Liver (tissue), 8 donors: ENCODE measurements at regions not wholly inside any gene's neighbourhood (a gene's known extent, or its start where the extent isn't known, plus 50 kb on each side); places are given as distances from the start of the nearest gene placed in this dataset.

Experiments
- DNase-seq: peaks from one replicate; pipeline ENCODE4 v3.0.0-alpha.2; 2017; ENCODE audit warnings: low spot score
- H3K27ac ChIP-seq, 2 donors: one replicate each; pipeline ENCODE4 v1.7.0; 2013; ENCODE audit warnings: inconsistent platforms in 2 of 2, low read length in 2 of 2, control low read depth in 1 of 2, low read depth in 1 of 2, mild to moderate bottlenecking in 1 of 2
- H3K27me3 ChIP-seq, 4 donors: one replicate each; pipeline versions ENCODE4 v1.6.1 to v1.7.0; 2013; ENCODE audit warnings: low read length in 3 of 4, inconsistent platforms in 1 of 4, mild to moderate bottlenecking in 1 of 4, moderate library complexity in 1 of 4; ENCODE audit not compliant: control insufficient read depth in 4 of 4, insufficient read depth in 4 of 4
- H3K36me3 ChIP-seq, 4 donors: one replicate each; pipeline versions ENCODE4 v1.6.1 to v1.7.0; 2013; ENCODE audit warnings: low read length in 3 of 4, mild to moderate bottlenecking in 3 of 4, low read depth in 1 of 4, moderate library complexity in 1 of 4; ENCODE audit not compliant: control insufficient read depth in 4 of 4, insufficient read depth in 3 of 4
- H3K4me1 ChIP-seq, 4 donors: one replicate each; pipeline versions ENCODE4 v1.6.1 to v1.7.0; 2013; ENCODE audit warnings: low read length in 3 of 4, mild to moderate bottlenecking in 3 of 4, moderate library complexity in 1 of 4; ENCODE audit not compliant: control insufficient read depth in 4 of 4, insufficient read depth in 4 of 4
- H3K4me3 ChIP-seq, 3 donors: one replicate each; pipeline versions ENCODE4 v1.6.1 to v1.7.0; 2013; ENCODE audit warnings: low read length in 3 of 3, control low read depth in 1 of 3, low read depth in 1 of 3, mild to moderate bottlenecking in 1 of 3
- H3K9ac ChIP-seq, 2 donors: one replicate each; pipeline ENCODE4 v1.7.0; 2013; ENCODE audit warnings: low read length in 2 of 2, mild to moderate bottlenecking in 2 of 2, moderate library complexity in 2 of 2, control low read depth in 1 of 2, low read depth in 1 of 2
- H3K9me3 ChIP-seq, 4 donors: one replicate each; pipeline versions ENCODE4 v1.6.1 to v1.7.0; 2013; ENCODE audit warnings: low read length in 3 of 4; ENCODE audit not compliant: control insufficient read depth in 4 of 4
- CTCF ChIP-seq: fragments of 150-350 bp; IDR thresholded peaks from 2 replicates; pipeline ENCODE4 v1.5.1; 2017; ENCODE audit warnings: improper control_type of control experiment, low read depth, low read length; ENCODE audit not compliant: missing input control
- EGR1 ChIP-seq, 2 donors: IDR thresholded peaks; 2 replicates each; pipeline ENCODE4 v1.6.1; 2016 to 2018; ENCODE audit warnings: antibody characterized with exemption in 2 of 2, low read depth in 2 of 2
- FOXA1 ChIP-seq: IDR thresholded peaks from 2 replicates; pipeline ENCODE4 v1.6.1; 2016; ENCODE audit warnings: antibody characterized with exemption
- FOXA2 ChIP-seq: IDR thresholded peaks from 2 replicates; pipeline ENCODE4 v1.6.1; 2016; ENCODE audit warnings: antibody characterized with exemption
- GABPA ChIP-seq, 2 donors: IDR thresholded peaks in 1 of 2; conservative IDR thresholded peaks in 1 of 2; 2 replicates each; pipeline ENCODE4 v1.6.1; 2016; ENCODE audit warnings: antibody characterized with exemption in 2 of 2, mild to moderate bottlenecking in 1 of 2, moderate library complexity in 1 of 2
- HNF4A ChIP-seq, 2 donors: conservative IDR thresholded peaks; 2 replicates each; pipeline ENCODE4 v1.6.1; 2016; ENCODE audit warnings: antibody characterized with exemption in 2 of 2, mild to moderate bottlenecking in 2 of 2
- HNF4G ChIP-seq: IDR thresholded peaks from 2 replicates; pipeline ENCODE4 v1.6.1; 2016; ENCODE audit warnings: antibody characterized with exemption
- JUND ChIP-seq, 2 donors: IDR thresholded peaks; 2 replicates each; pipeline ENCODE4 v1.6.1; 2016; ENCODE audit warnings: antibody characterized with exemption in 2 of 2
- MAX ChIP-seq: IDR thresholded peaks from 2 replicates; pipeline ENCODE4 v1.6.1; 2016; ENCODE audit warnings: antibody characterized with exemption
- NR2F2 ChIP-seq: IDR thresholded peaks from 2 replicates; pipeline ENCODE4 v1.6.1; 2016; ENCODE audit warnings: antibody characterized with exemption
- RAD21 ChIP-seq, 2 donors: IDR thresholded peaks; 2 replicates each; pipeline ENCODE4 v1.6.1; 2016; ENCODE audit warnings: antibody characterized with exemption in 2 of 2, mild to moderate bottlenecking in 2 of 2
- RXRA ChIP-seq, 2 donors: IDR thresholded peaks; 2 replicates each; pipeline ENCODE4 v1.6.1; 2017 to 2018; ENCODE audit warnings: antibody characterized with exemption in 2 of 2, mild to moderate bottlenecking in 1 of 2
- SP1 ChIP-seq: IDR thresholded peaks from 2 replicates; pipeline ENCODE4 v1.6.1; 2018; ENCODE audit warnings: antibody characterized with exemption, mild to moderate bottlenecking
- TAF1 ChIP-seq: conservative IDR thresholded peaks from 2 replicates; pipeline ENCODE4 v1.6.1; 2016; ENCODE audit warnings: antibody characterized with exemption, mild to moderate bottlenecking
- YY1 ChIP-seq: IDR thresholded peaks from 2 replicates; pipeline ENCODE4 v1.6.1; 2016; ENCODE audit warnings: antibody characterized with exemption, mild to moderate bottlenecking
- WGBS: extraction: QIAGEN DNeasy Blood & Tissue Kit; methylation state at CpG from one replicate; pipeline ENCODE4 v1.1.7; 2013; 5-methylcytosine and 5-hydroxymethylcytosine counted together
- TF ChIP-seq, protein P1 (sequence below): IDR thresholded peaks from 2 replicates; pipeline ENCODE4 v1.6.1; 2016; ENCODE audit warnings: antibody characterized with exemption
- TF ChIP-seq, protein P2 (sequence below): IDR thresholded peaks from 2 replicates; pipeline ENCODE4 v1.6.1; 2016; ENCODE audit warnings: antibody characterized with exemption
- donor health status: healthy.
- donor health status: healthy.
- donor health status: healthy.
- donor health status: healthy.
- donor health status: healthy.

GRCh38 chr18:27619906-27620305 lies 434.8 kb upstream of the CHST9 start:
- Histone ChIP-seq H3K27me3 (no peaks in the 10 kb centered on the region), H3K27ac (no peak overlapping the region), H3K4me3 (no peak overlapping the region), H3K9ac (no peak overlapping the region), H3K36me3 (no peaks in the 10 kb centered on the region), H3K4me1 (peaks cover 11 to 47% (median 42%) of the 10 kb centered on the region in 4 donors), H3K9me3 (no peaks in the 10 kb centered on the region)
- 93% methylated on average over 4 of the region's 4 CpGs for WGBS
- TF ChIP-seq RAD21 (IDR thresholded peaks at IDR 0.05) (no peak), YY1 (no peak), HNF4G (no peak), CTCF (no peak), FOXA2 (no peak), FOXA1 (no peak), GABPA (IDR thresholded peaks at IDR 0.05 in 1 of 2, conservative IDR thresholded peaks at IDR 0.05 in 1 of 2) (no peak)
- TF ChIP-seq, protein P1, sequence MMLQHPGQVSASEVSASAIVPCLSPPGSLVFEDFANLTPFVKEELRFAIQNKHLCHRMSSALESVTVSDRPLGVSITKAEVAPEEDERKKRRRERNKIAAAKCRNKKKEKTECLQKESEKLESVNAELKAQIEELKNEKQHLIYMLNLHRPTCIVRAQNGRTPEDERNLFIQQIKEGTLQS, result no peak
- no peak for DNase-seq

GRCh38 chr18:27619090-27619772 lies 434.1 kb upstream of the CHST9 start:
- Histone ChIP-seq H3K27ac (no peak overlapping the region), H3K27me3 (no peaks in the 10 kb centered on the region), H3K9me3 (no peaks in the 10 kb centered on the region), H3K4me3 (peak overlapping the region in 1 of 3 donors; percentile 20), H3K9ac (no peak overlapping the region), H3K4me1 (peaks cover 11 to 49% (median 44%) of the 10 kb centered on the region in 4 donors), H3K36me3 (no peaks in the 10 kb centered on the region)
- TF ChIP-seq, protein P1, result no peak
- TF ChIP-seq HNF4A (conservative IDR thresholded peaks at IDR 0.05), result peak; percentile 46 to 63
- TF ChIP-seq, protein P2, sequence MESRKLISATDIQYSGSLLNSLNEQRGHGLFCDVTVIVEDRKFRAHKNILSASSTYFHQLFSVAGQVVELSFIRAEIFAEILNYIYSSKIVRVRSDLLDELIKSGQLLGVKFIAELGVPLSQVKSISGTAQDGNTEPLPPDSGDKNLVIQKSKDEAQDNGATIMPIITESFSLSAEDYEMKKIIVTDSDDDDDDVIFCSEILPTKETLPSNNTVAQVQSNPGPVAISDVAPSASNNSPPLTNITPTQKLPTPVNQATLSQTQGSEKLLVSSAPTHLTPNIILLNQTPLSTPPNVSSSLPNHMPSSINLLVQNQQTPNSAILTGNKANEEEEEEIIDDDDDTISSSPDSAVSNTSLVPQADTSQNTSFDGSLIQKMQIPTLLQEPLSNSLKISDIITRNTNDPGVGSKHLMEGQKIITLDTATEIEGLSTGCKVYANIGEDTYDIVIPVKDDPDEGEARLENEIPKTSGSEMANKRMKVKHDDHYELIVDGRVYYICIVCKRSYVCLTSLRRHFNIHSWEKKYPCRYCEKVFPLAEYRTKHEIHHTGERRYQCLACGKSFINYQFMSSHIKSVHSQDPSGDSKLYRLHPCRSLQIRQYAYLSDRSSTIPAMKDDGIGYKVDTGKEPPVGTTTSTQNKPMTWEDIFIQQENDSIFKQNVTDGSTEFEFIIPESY, result no peak
- no peak for TF ChIP-seq SP1
- TF ChIP-seq NR2F2, result no peak
- peak in 1 of 2 donors; percentile 40 for TF ChIP-seq RXRA (IDR thresholded peaks at IDR 0.05)
- TF ChIP-seq HNF4G, result no peak
- WGBS, result 30% methylated on average over 6 of the region's 6 CpGs
- DNase-seq, result no peak

GRCh38 chr18:27616324-27616723 lies 431.2 kb upstream of the CHST9 start:
- DNase-seq, result no peak
- TF ChIP-seq EGR1 (IDR thresholded peaks at IDR 0.05; ENCODE audit: low read depth in 2 of 2) (no peak), RXRA (IDR thresholded peaks at IDR 0.05) (no peak), JUND (IDR thresholded peaks at IDR 0.05) (no peak), NR2F2 (no peak), TAF1 (no peak), CTCF (no peak), HNF4A (conservative IDR thresholded peaks at IDR 0.05) (peak; percentile 21 to 34), MAX (no peak), YY1 (peak; percentile 13)
- no peaks in the 10 kb centered on the region for H3K36me3 ChIP-seq
- no peaks in the 10 kb centered on the region for H3K27me3 ChIP-seq
- H3K4me1 ChIP-seq, result peaks cover 11 to 42% (median 37%) of the 10 kb centered on the region in 4 donors
- WGBS, result 53% methylated on average over 4 of the region's 4 CpGs
- H3K27ac ChIP-seq, result no peak overlapping the region
- H3K4me3 ChIP-seq, result no peak overlapping the region
- H3K9ac ChIP-seq, result no peak overlapping the region
- H3K9me3 ChIP-seq, result no peaks in the 10 kb centered on the region
